ENCODE measurements at regions not wholly inside any gene's neighbourhood (a gene's known extent, or its start where the extent isn't known, plus 50 kb on each side); places are given as distances from the start of the nearest gene placed in this dataset.

- TF ChIP-seq OVOL3 (tag by site-specific recombination; IDR thresholded peaks at IDR 0.05) (no peak), PBX3 (CRISPR knock-in tag; IDR thresholded peaks at IDR 0.05) (no peak)
Observed at GRCh38 chr6:15160812-15161211, 85.1 kb upstream of the JARID2 start.
